ENCODE measurements at regions not wholly inside any gene's neighbourhood (a gene's known extent, or its start where the extent isn't known, plus 50 kb on each side); places are given as distances from the start of the nearest gene placed in this dataset.

DNA sequence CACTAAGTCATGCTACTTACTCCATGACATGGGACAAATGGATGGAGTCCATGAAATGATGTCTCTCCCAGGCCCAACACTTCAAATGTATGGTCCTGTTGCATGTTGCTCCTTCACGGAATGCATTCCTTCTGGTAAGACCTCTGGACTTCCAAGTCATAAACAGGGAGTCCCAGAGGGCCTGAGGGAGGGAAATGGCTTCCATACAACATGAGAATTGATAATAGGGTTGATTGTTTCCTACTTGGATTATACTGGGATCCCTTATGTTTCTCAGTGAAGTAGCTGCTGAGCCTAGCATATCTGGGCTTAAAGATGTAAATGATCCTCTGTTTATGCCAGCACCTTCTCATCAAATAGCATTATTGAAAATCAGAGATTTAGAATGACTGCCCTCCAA, 104.2 kb upstream of the MAGI3 start:
- H3K4me3 ChIP-seq (ENCODE audit: low read length), result no peak overlapping the region
- no peak for DNase-seq (ENCODE audit: low read depth)
- TF ChIP-seq, protein P1, sequence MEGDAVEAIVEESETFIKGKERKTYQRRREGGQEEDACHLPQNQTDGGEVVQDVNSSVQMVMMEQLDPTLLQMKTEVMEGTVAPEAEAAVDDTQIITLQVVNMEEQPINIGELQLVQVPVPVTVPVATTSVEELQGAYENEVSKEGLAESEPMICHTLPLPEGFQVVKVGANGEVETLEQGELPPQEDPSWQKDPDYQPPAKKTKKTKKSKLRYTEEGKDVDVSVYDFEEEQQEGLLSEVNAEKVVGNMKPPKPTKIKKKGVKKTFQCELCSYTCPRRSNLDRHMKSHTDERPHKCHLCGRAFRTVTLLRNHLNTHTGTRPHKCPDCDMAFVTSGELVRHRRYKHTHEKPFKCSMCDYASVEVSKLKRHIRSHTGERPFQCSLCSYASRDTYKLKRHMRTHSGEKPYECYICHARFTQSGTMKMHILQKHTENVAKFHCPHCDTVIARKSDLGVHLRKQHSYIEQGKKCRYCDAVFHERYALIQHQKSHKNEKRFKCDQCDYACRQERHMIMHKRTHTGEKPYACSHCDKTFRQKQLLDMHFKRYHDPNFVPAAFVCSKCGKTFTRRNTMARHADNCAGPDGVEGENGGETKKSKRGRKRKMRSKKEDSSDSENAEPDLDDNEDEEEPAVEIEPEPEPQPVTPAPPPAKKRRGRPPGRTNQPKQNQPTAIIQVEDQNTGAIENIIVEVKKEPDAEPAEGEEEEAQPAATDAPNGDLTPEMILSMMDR (conservative IDR thresholded peaks at IDR 0.05; ENCODE audit: low read depth, low read length), result no peak

DNA sequence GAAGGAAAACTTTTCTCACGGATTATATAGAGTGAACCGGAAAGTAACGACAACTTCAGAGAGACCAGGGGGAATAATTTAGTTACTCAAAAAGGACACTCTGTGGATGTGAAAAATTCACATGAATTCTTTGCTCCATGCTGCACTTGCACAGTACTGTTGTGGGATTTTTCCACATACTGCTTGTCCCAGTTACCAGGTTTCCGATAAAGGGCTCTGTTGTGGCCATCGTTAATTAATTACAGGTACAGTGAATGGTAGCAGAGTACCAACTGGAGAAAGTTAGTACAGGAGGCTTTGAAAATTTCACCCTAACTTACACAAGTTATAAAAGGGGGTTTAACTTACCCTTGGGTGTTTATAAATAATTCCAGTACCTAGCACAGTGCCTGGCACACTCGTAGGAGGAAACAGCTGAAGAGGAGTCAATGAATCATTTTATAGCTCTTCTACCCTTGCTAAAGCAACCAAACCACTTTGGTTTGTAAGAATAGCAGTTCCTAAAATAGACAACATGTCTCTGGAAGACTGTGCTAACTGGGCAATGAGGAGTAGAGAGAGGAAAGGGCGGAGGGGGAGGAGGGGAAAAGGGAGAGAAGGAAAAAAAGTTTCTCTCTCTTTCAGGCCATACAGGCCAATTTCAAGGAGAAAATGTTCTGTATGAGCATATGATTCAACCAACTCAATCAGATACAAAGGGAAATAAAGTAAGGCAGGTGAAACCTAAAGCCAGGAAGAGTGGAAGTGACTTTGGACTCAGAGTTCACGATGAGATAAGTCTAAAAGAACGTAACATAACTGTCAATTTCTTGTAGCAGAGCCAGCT, 98.3 kb upstream of the MAGI3 start:
- TF ChIP-seq, protein P1 (conservative IDR thresholded peaks at IDR 0.05; ENCODE audit: low read depth, low read length), result no peak
- H3K4me3 ChIP-seq (ENCODE audit: low read length), result no peak overlapping the region
- DNase-seq (ENCODE audit: low read depth), result no peak

DNA sequence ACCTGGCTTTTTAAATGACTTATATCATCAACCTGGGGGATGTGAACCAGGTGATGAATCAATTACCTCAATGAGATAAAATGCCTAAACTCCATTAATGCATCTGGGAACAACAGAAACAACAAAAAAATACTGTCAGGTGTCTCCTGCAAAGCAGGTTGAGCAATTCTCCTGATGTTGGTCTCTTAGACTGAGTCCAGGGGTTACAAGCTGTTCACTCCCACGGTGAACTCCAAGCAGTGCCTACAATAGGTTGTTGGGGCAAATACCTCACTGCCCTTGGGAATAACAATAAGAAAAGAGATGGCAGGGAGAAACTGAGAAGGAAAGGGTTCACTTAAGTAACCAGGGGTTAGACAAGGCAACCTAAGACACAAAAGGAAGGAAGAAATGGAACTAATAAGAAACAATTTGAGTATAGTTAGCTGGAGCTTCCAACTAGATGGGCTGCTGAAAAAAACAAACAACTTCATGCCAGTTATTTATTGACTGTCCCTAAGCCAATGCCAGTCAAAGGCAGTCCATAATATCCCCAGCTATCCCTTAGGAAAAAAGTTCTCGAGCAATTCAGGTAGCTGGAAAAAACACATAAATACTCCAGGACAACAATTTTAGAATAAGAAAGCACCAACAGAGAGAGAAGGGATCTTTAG, 97.6 kb upstream of the MAGI3 start:
- no peak for DNase-seq (ENCODE audit: low read depth)
- TF ChIP-seq, protein P1 (conservative IDR thresholded peaks at IDR 0.05; ENCODE audit: low read depth, low read length), result no peak
- no peak overlapping the region for H3K4me3 ChIP-seq (ENCODE audit: low read length)

DNA sequence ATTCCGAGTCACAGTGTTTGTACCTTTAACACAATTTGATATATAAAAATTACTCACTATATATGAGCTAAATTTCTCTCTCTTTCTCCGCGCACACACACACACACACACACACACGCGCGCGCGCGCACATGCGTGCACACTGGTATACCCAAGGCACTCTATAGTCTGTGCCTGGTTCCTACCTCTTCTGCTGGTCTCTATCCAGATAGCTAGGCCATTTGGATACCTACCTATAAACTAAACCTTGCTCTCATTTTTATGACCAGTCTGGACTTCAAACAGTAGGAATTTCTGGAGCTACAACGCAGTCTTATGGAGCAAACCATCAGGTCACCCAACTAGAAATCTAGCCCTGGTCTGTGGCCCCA, 97.1 kb upstream of the MAGI3 start:
- TF ChIP-seq, protein P1 (conservative IDR thresholded peaks at IDR 0.05; ENCODE audit: low read depth, low read length), result no peak
- DNase-seq (ENCODE audit: low read depth), result no peak
- H3K4me3 ChIP-seq (ENCODE audit: low read length), result no peak overlapping the region

DNA sequence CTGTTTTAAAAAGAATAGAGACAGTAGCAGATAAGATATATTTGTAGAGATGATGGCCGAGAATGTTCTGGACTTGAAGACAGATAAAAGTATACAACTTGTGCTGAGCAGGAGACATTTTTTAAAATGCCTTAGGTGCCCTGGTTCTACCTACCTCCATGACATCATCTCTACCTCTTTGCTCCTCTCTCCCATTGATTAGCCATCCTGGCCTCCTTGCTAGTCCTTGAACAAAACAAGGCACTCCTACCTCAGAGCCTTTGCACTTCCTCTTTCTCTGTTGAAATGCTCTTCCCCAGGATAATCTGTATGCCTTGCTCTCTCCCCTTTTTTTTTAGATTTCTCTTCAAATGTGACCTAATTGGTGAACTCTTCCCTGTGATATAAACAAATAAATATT, 92.6 kb upstream of the MAGI3 start:
- H3K4me3 ChIP-seq (ENCODE audit: low read length), result no peak overlapping the region
- TF ChIP-seq, protein P1 (conservative IDR thresholded peaks at IDR 0.05; ENCODE audit: low read depth, low read length), result no peak
- no peak for DNase-seq (ENCODE audit: low read depth)

DNA sequence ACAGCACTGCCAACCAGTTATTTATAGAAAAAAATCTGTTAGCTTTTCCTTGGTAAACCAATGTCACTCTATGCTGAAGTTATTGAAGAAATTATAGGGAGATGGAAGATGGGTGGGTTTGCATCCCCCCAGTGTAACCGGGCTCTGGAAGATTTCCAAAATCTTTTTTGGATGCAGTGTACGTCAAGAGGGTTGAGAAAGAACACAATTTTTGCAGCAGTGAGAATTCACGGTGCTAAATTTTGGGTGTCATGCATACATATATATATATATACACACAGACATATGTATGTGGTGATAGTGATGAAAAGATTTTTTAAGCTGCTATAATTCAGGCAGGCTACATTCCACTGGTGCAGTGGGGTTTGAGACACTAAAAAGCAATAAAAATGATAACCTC, 91.4 kb upstream of the MAGI3 start:
- TF ChIP-seq, protein P1 (conservative IDR thresholded peaks at IDR 0.05; ENCODE audit: low read depth, low read length), result no peak
- no peak overlapping the region for H3K4me3 ChIP-seq (ENCODE audit: low read length)
- no peak for DNase-seq (ENCODE audit: low read depth)

DNA sequence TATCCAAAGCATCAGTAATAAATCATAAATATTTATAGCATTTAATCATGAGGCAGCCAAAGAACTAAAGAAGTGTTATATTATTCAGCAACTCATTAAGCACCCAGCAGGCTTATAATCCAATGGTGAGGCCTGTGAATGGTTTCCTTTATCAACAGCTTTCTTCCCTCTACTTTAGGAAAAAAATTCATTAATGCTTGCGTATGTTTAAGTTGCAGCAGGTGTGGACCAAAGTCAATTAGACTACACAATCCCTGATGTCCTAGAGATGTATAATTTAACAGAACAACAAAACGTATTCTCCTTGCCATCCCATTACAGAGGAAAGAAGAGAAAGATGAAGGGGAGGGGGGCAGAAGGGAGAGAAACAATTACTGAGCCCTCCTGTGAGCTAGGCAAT, 87.7 kb upstream of the MAGI3 start:
- TF ChIP-seq, protein P1 (conservative IDR thresholded peaks at IDR 0.05; ENCODE audit: low read depth, low read length), result no peak
- no peak overlapping the region for H3K4me3 ChIP-seq (ENCODE audit: low read length)
- DNase-seq (ENCODE audit: low read depth), result no peak

Measured in retinal pigment epithelial cell (primary cell).